Sigmoid colon (tissue), 6 donors: ENCODE measurements at regions not wholly inside any gene's neighbourhood (a gene's known extent, or its start where the extent isn't known, plus 50 kb on each side); places are given as distances from the start of the nearest gene placed in this dataset.

ENCODE experiments used
- DNase-seq: peaks from one replicate; pipeline ENCODE4 v3.0.0-alpha.2; 2019
- H3K27ac ChIP-seq, 4 donors: fragments of 200-600 bp; sonication (generic); one replicate each; pipeline ENCODE4 v1.5.1; 2016 to 2019; ENCODE audit warnings: mild to moderate bottlenecking in 1 of 4
- H3K27me3 ChIP-seq, 3 donors: fragments of 200-600 bp; sonication (generic); one replicate each; pipeline ENCODE4 v1.5.1; 2019; ENCODE audit warnings: mild to moderate bottlenecking in 1 of 3
- H3K36me3 ChIP-seq, 4 donors: fragments of 200-600 bp; sonication (generic); one replicate each; pipeline ENCODE4 v1.5.1; 2016 to 2019
- H3K4me1 ChIP-seq, 4 donors: fragments of 200-600 bp; sonication (generic); one replicate each; pipeline ENCODE4 v1.5.1; 2017 to 2019
- H3K4me3 ChIP-seq, 4 donors: fragments of 200-600 bp; sonication (generic); one replicate each; pipeline ENCODE4 v1.5.1; 2017 to 2019; ENCODE audit warnings: mild to moderate bottlenecking in 2 of 4, moderate library complexity in 1 of 4
- H3K9me3 ChIP-seq, 4 donors: fragments of 200-600 bp in 3 of 4; sonication (generic) in 3 of 4; one replicate each; pipeline versions ENCODE4 v1.5.1 to v1.6.1; 2013 to 2019
- CTCF ChIP-seq, 4 experiments: fragments of 450-650 bp in 3 of 4; fragments of 200-600 bp in 1 of 4; IDR thresholded peaks; one replicate each; pipeline ENCODE4 v1.5.1; 2016 to 2019; ENCODE audit warnings: antibody characterized with exemption in 4 of 4, mild to moderate bottlenecking in 3 of 4, moderate library complexity in 2 of 4
- EP300 ChIP-seq, 4 donors: sonication (generic); formaldehyde crosslinking; IDR thresholded peaks; one replicate each; pipeline ENCODE4 v1.6.1; 2017; ENCODE audit warnings: antibody characterized with exemption in 4 of 4
- POLR2A ChIP-seq, 2 donors: fragments of 450-650 bp; IDR thresholded peaks; one replicate each; pipeline ENCODE4 v1.6.1; 2016; ENCODE audit warnings: antibody characterized with exemption in 2 of 2, mild to moderate bottlenecking in 2 of 2, moderate library complexity in 2 of 2
- POLR2AphosphoS5 ChIP-seq, 4 donors: sonication (generic); formaldehyde crosslinking; IDR thresholded peaks; one replicate each; pipeline ENCODE4 v1.6.1; 2017; ENCODE audit warnings: antibody characterized with exemption in 4 of 4
- WGBS, 2 donors: extraction: QIAGEN DNeasy Blood & Tissue Kit; methylation state at CpG; one replicate each; pipeline ENCODE4 v1.1.7; 2013; 5-methylcytosine and 5-hydroxymethylcytosine counted together
- intact Hi-C: fragments of 100-400 bp; cut with DNase I; formaldehyde crosslinking; loops from one replicate; pipeline ENCODE4 v1.15.1; 2023
- donor health status: healthy with polysubstance abuse.
- donor health status: healthy.

DNA sequence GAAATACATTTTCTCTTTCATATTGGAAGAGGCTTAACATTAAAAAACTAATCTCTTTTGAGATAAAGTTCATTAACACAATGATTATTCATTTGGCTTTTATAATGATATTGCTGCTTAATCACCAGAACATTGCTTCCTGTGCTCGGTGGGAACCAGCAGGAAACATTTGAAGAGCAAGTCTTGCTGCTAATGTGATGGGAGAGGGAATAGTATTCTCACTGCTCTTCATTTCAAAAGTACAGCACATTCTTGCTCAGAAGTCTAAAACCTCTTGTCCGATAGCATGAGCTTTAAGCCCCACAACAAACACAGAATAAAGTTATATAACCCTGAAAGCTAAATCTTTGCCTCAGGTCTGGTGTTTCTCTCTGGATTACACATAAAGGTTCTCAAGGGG, 190.8 kb upstream of the CNTN4 start:
- 57 to 88% methylated on average over 2 of the region's 2 CpGs for whole genome bisulfite sequencing, 2 donors
- Histone ChIP-seq H3K9me3 (no peaks in the 10 kb centered on the region), H3K4me3 (no peak overlapping the region), H3K27me3 (no peaks in the 10 kb centered on the region), H3K4me1 (no peaks in the 10 kb centered on the region), H3K36me3 (no peaks in the 10 kb centered on the region), H3K27ac (no peak overlapping the region)
- TF ChIP-seq POLR2A (IDR thresholded peaks at IDR 0.05): no peak
- no peak for DNase-seq
- intact Hi-C loops: no loop called here

DNA sequence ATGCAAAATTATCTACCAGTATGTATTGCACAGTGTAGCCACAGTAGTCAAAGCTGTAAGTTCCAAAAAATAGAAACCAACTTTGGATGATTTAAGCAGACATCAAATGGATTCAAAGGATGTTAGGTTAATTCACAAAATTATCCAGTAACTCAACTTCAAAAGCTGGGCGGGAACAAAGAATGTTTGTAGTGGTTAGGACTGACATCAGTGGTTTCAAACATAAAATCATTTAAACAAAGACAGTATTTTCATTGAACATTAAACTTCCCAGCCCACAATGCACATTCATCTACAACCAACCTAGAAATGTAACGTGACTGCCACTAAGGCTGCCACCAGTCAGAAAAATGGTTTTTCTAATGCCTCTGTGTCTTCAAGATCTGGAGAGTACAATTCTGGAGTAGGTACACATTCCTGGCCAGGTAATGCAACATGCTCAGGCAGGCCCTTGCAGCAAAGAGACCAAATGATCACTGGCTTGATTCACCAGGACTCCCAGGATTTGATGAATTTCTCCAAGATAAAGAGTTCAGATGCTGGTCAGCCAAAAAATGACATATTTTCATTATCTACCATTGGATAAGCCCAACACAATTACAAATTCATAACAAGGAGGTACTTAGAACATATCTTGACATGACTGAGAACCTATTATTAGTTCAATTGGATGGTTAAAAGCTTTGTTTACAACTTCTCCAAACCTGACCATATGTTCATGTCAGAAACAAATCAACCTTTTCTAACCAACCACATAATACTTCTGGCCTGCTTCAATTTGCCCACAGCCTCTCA, 189.8 kb upstream of the CNTN4 start:
- 45 to 65% methylated on average over 2 of the region's 2 CpGs for WGBS, 2 donors
- intact Hi-C loops: no loop called here

DNA sequence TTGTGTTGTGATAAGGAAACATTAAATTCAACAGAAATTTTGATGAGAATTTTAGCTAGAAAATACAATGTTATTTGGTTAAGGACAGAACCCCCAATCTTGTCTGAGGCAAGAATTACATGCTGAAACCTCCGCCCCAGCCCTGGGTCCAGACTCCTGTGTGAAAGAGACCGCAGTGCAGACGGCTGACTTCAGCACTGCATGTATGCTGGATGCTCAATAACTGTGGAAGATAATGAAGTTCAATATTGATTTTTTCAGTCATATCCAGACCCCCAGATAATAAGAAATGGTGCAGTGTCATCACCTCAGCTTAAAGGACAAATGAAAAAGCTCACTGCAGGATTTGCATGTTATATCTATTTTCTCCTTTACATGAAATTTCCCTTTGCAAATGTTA, 188.3 kb upstream of the CNTN4 start:
- 93 to 98% methylated on average over 3 of the region's 3 CpGs for WGBS, 2 donors
- Histone ChIP-seq H3K27me3 (no peaks in the 10 kb centered on the region), H3K9me3 (no peaks in the 10 kb centered on the region), H3K4me1 (no peaks in the 10 kb centered on the region), H3K27ac (no peak overlapping the region), H3K36me3 (no peaks in the 10 kb centered on the region), H3K4me3 (no peak overlapping the region)
- intact Hi-C loops: no loop called here
- TF ChIP-seq EP300 (IDR thresholded peaks at IDR 0.05): no peak
- no peak for TF ChIP-seq POLR2AphosphoS5 (IDR thresholded peaks at IDR 0.05)
- TF ChIP-seq POLR2A (IDR thresholded peaks at IDR 0.05): no peak
- TF ChIP-seq CTCF (IDR thresholded peaks at IDR 0.05): no peak
- DNase-seq: no peak

More for the DNA sequence above, 189.8 kb upstream of the CNTN4 start:
- Histone ChIP-seq H3K4me1 (no peaks in the 10 kb centered on the region), H3K27ac (no peak overlapping the region), H3K4me3 (no peak overlapping the region), H3K36me3 (no peaks in the 10 kb centered on the region), H3K9me3 (no peaks in the 10 kb centered on the region), H3K27me3 (no peaks in the 10 kb centered on the region)
- TF ChIP-seq CTCF (IDR thresholded peaks at IDR 0.05) (no peak), EP300 (IDR thresholded peaks at IDR 0.05) (no peak), POLR2AphosphoS5 (IDR thresholded peaks at IDR 0.05) (no peak)
- no peak for DNase-seq

DNA sequence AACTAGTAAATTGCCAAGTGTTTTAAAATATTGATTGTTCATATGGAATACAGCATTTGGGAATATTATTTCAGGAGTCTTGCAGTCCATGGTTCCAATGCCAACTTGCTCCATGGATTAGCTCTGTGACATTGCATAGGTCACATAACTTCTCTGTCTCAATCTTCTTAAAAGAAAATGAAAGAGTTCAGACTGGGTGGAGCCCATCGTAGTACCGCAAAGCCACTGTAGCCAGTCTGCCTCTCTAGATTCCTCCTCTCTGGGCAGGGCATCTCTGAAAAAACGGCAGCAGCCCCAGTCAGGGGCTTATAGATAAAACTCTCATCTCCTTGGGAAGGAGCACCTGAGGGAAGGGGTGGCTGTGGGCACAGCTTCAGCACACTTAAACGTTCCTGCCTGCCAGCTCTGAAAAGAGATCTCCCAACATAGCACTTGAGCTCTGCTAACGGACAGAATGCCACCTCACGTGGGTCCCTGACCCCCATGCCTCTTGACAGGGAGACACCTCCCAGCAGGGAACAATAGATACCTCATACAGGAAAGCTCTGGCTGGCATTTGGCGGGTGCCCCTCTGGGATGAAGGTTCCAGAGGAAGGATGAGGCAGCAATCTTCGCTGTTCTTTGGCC, 168.8 kb upstream of the CNTN4 start:
- DNase-seq: no peak
- no peaks in the 10 kb centered on the region for H3K9me3 ChIP-seq
- no peak overlapping the region for H3K27ac ChIP-seq
- 83 to 85% methylated on average over 8 of the region's 8 CpGs for WGBS, 2 donors
- no peak overlapping the region for H3K4me3 ChIP-seq
- TF ChIP-seq POLR2A (IDR thresholded peaks at IDR 0.05) (no peak), CTCF (IDR thresholded peaks at IDR 0.05) (no peak), POLR2AphosphoS5 (IDR thresholded peaks at IDR 0.05) (no peak), EP300 (IDR thresholded peaks at IDR 0.05) (no peak)
- H3K4me1 ChIP-seq: no peaks in the 10 kb centered on the region
- no peaks in the 10 kb centered on the region for H3K27me3 ChIP-seq
- no peaks in the 10 kb centered on the region for H3K36me3 ChIP-seq
- intact Hi-C loops: no loop called here

- no peak overlapping the region for H3K27ac ChIP-seq
- H3K36me3 ChIP-seq: no peaks in the 10 kb centered on the region
- no peak for DNase-seq
- WGBS, 2 donors: 87 to 88% methylated on average over 4 of the region's 4 CpGs
- no peaks in the 10 kb centered on the region for H3K4me1 ChIP-seq
- intact Hi-C loops: no loop called here
- no peak overlapping the region for H3K4me3 ChIP-seq
- H3K27me3 ChIP-seq: no peaks in the 10 kb centered on the region
- TF ChIP-seq CTCF (IDR thresholded peaks at IDR 0.05) (no peak), POLR2AphosphoS5 (IDR thresholded peaks at IDR 0.05) (no peak), POLR2A (IDR thresholded peaks at IDR 0.05) (no peak), EP300 (IDR thresholded peaks at IDR 0.05) (no peak)
- no peaks in the 10 kb centered on the region for H3K9me3 ChIP-seq
Observed at GRCh38 chr3:1938975-1939374, 159.7 kb upstream of the CNTN4 start.
